ENCODE measurements at regions not wholly inside any gene's neighbourhood (a gene's known extent, or its start where the extent isn't known, plus 50 kb on each side); places are given as distances from the start of the nearest gene placed in this dataset.

GRCh38 chr15:93170329-93170728 lies 81.3 kb upstream of the RGMA start:
- WGBS (ENCODE audit: low lambda C conversion rate): 27% methylated on average over 6 of the region's 6 CpGs
- CTCF ChIA-PET: interaction anchor here (2.0 kb wide), 1 partner anchor 950 kb away, joined by 6 read pairs; no protein-coding TSS in a partner anchor

GRCh38 chr15:93168910-93169309 lies 79.9 kb upstream of the RGMA start:
- WGBS (ENCODE audit: low lambda C conversion rate): 23% methylated on average over 2 of the region's 2 CpGs
- Histone ChIP-seq H3K79me2 (ENCODE audit: insufficient read depth) (no peaks in the 10 kb centered on the region), H3K4me1 (ENCODE audit: control insufficient read depth in 1 of 2, insufficient read depth in 2 of 2, low read depth in 1 of 2, low read length in 1 of 2) (no peaks in the 10 kb centered on the region)

More at GRCh38 chr15:93170329-93170728, 81.3 kb upstream of the RGMA start:
- Histone ChIP-seq H3K27ac (ENCODE audit: low read depth in 2 of 2, low read length in 1 of 2) (no peak overlapping the region), H3K9me3 (no peaks in the 10 kb centered on the region), H3K36me3 (replicated peaks in 1 of 2; ENCODE audit: control insufficient read depth in 1 of 2, insufficient read depth in 2 of 2, low read length in 1 of 2) (no peaks in the 10 kb centered on the region), H3F3A (replicated peaks; ENCODE audit: insufficient read depth) (no peaks in the 10 kb centered on the region), H3K9ac (no peak overlapping the region), H3K4me3 (ENCODE audit: low read depth in 2 of 2, low read length in 1 of 2) (no peak overlapping the region), H2AFZ (ENCODE audit: low read depth) (no peak overlapping the region), H3K4me2 (no peak overlapping the region), H3K27me3 (ENCODE audit: insufficient read depth) (no peaks in the 10 kb centered on the region), H4K20me1 (ENCODE audit: insufficient read depth) (no peaks in the 10 kb centered on the region), H3K4me1 (ENCODE audit: control insufficient read depth in 1 of 2, insufficient read depth in 2 of 2, low read depth in 1 of 2, low read length in 1 of 2) (no peaks in the 10 kb centered on the region), H3K9me2 (no peaks in the 10 kb centered on the region), H3K79me2 (ENCODE audit: insufficient read depth) (no peaks in the 10 kb centered on the region)
- TF ChIP-seq YY1 (IDR thresholded peaks at IDR 0.05; ENCODE audit: low read depth): no peak
- no peak for DNase-seq
- POLR2A ChIA-PET: no interaction called here

DNA sequence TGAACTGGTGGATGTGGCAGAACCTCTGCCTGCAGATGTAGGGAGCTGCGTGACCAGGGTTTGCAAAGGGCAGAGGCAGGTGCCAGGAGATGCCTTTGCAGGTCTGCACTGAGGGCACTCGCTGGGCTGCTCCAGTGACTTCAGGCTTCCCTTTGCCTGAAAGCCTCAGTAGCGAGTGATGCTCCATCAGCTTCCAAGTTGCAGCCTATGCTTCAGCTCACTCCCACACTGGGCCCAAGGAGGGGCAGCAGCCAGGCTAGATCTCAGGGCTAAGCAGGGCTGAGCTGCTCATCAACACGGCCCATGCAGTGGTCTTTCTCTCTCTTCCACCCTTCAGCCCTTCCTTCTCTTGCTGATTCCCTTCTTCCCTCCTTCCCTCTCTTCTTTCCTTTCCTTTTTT lies 78.3 kb upstream of the RGMA start:
- 27% methylated on average over 4 of the region's 4 CpGs for WGBS (ENCODE audit: low lambda C conversion rate)
- DNase-seq: no peak
- CTCF ChIA-PET: interaction anchor here (0.6 kb wide), 1 partner anchor 17 kb away, joined by 3 read pairs; no protein-coding TSS in a partner anchor

More at GRCh38 chr15:93168910-93169309, 79.9 kb upstream of the RGMA start:
- no peaks in the 10 kb centered on the region for H3K36me3 ChIP-seq (replicated peaks in 1 of 2; ENCODE audit: control insufficient read depth in 1 of 2, insufficient read depth in 2 of 2, low read length in 1 of 2)
- H3K9me3 ChIP-seq: no peaks in the 10 kb centered on the region
- POLR2A ChIA-PET: no interaction called here
- no peaks in the 10 kb centered on the region for H3F3A ChIP-seq (replicated peaks; ENCODE audit: insufficient read depth)
- no peak for TF ChIP-seq YY1 (IDR thresholded peaks at IDR 0.05; ENCODE audit: low read depth)
- TF ChIP-seq NRF1 (IDR thresholded peaks at IDR 0.05; ENCODE audit: low read depth, low read length): no peak
- TF ChIP-seq JUND (IDR thresholded peaks at IDR 0.05): no peak
- no peak for TF ChIP-seq FOXJ3 (CRISPR knock-in tag; IDR thresholded peaks at IDR 0.05)
- no peak for TF ChIP-seq TCF12 (IDR thresholded peaks at IDR 0.05)
- no peak for TF ChIP-seq SIN3A (IDR thresholded peaks at IDR 0.05; ENCODE audit: borderline replicate concordance, low read depth, low read length)
- TF ChIP-seq EZH2phosphoT487 (IDR thresholded peaks at IDR 0.05; ENCODE audit: borderline replicate concordance, low read depth): no peak
- TF ChIP-seq, protein P1, sequence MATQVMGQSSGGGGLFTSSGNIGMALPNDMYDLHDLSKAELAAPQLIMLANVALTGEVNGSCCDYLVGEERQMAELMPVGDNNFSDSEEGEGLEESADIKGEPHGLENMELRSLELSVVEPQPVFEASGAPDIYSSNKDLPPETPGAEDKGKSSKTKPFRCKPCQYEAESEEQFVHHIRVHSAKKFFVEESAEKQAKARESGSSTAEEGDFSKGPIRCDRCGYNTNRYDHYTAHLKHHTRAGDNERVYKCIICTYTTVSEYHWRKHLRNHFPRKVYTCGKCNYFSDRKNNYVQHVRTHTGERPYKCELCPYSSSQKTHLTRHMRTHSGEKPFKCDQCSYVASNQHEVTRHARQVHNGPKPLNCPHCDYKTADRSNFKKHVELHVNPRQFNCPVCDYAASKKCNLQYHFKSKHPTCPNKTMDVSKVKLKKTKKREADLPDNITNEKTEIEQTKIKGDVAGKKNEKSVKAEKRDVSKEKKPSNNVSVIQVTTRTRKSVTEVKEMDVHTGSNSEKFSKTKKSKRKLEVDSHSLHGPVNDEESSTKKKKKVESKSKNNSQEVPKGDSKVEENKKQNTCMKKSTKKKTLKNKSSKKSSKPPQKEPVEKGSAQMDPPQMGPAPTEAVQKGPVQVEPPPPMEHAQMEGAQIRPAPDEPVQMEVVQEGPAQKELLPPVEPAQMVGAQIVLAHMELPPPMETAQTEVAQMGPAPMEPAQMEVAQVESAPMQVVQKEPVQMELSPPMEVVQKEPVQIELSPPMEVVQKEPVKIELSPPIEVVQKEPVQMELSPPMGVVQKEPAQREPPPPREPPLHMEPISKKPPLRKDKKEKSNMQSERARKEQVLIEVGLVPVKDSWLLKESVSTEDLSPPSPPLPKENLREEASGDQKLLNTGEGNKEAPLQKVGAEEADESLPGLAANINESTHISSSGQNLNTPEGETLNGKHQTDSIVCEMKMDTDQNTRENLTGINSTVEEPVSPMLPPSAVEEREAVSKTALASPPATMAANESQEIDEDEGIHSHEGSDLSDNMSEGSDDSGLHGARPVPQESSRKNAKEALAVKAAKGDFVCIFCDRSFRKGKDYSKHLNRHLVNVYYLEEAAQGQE (IDR thresholded peaks at IDR 0.05; ENCODE audit: low read depth, low read length): no peak
- TF ChIP-seq FOSL2 (IDR thresholded peaks at IDR 0.05; ENCODE audit: borderline replicate concordance, low read depth): no peak
- no peaks in the 10 kb centered on the region for H3K27me3 ChIP-seq (ENCODE audit: insufficient read depth)
- CTCF ChIA-PET: interaction anchor here (0.9 kb wide), 1 partner anchor 14 kb away, joined by 3 read pairs; no protein-coding TSS in a partner anchor
- H3K9ac ChIP-seq: no peak overlapping the region
- no peak overlapping the region for H3K4me2 ChIP-seq
- DNase-seq: no peak
- no peak overlapping the region for H3K4me3 ChIP-seq (ENCODE audit: low read depth in 2 of 2, low read length in 1 of 2)
- no peak overlapping the region for H3K27ac ChIP-seq (ENCODE audit: low read depth in 2 of 2, low read length in 1 of 2)
- no peaks in the 10 kb centered on the region for H3K9me2 ChIP-seq
- H4K20me1 ChIP-seq (ENCODE audit: insufficient read depth): no peaks in the 10 kb centered on the region
- no peak overlapping the region for H2AFZ ChIP-seq (ENCODE audit: low read depth)

More for the DNA sequence above, 78.3 kb upstream of the RGMA start:
- Histone ChIP-seq H3K27ac (ENCODE audit: low read depth in 2 of 2, low read length in 1 of 2) (no peak overlapping the region), H3K9me3 (no peaks in the 10 kb centered on the region), H3K4me2 (no peak overlapping the region), H4K20me1 (ENCODE audit: insufficient read depth) (no peaks in the 10 kb centered on the region), H3K79me2 (ENCODE audit: insufficient read depth) (no peaks in the 10 kb centered on the region), H3K27me3 (ENCODE audit: insufficient read depth) (no peaks in the 10 kb centered on the region), H3K4me3 (ENCODE audit: low read depth in 2 of 2, low read length in 1 of 2) (no peak overlapping the region), H3F3A (replicated peaks; ENCODE audit: insufficient read depth) (no peaks in the 10 kb centered on the region), H3K4me1 (ENCODE audit: control insufficient read depth in 1 of 2, insufficient read depth in 2 of 2, low read depth in 1 of 2, low read length in 1 of 2) (no peaks in the 10 kb centered on the region), H2AFZ (ENCODE audit: low read depth) (no peak overlapping the region), H3K36me3 (replicated peaks in 1 of 2; ENCODE audit: control insufficient read depth in 1 of 2, insufficient read depth in 2 of 2, low read length in 1 of 2) (no peaks in the 10 kb centered on the region), H3K9ac (no peak overlapping the region), H3K9me2 (no peaks in the 10 kb centered on the region)
- no peak for TF ChIP-seq RCOR1 (IDR thresholded peaks at IDR 0.05; ENCODE audit: low read length)
- TF ChIP-seq FOXJ3 (CRISPR knock-in tag; IDR thresholded peaks at IDR 0.05): no peak
- TF ChIP-seq USF1 (IDR thresholded peaks at IDR 0.05; ENCODE audit: borderline replicate concordance, low read depth): no peak
- TF ChIP-seq TEAD4 (IDR thresholded peaks at IDR 0.05; ENCODE audit: borderline replicate concordance, insufficient read depth): no peak
- POLR2A ChIA-PET: no interaction called here

Measured in SK-N-SH (cell line).